ENCODE measurements at regions not wholly inside any gene's neighbourhood (a gene's known extent, or its start where the extent isn't known, plus 50 kb on each side); places are given as distances from the start of the nearest gene placed in this dataset.

DNA sequence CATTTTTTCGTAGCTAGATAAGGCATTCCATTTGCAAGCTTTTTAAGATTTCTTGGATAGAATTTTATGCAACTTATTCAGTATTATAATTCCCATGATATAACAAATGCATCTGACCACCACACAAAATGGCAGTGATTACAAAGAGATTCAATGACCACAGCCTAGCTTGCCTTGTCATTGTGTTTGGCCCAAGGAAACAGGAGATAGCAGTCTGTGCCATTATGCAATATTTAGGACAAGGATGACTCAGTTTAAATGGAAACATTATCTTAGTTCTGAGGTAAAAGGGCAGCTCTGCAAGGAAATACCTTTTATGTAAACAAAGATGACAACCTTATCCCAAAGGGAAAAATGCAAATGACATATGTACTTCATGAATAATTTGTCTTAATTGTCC lies 89.8 kb downstream of the NUDT12 start:
- Histone ChIP-seq H3K27ac (ENCODE audit: low read depth in 2 of 2, low read length in 2 of 2) (no peak overlapping the region), H3K27me3 (ENCODE audit: control insufficient read depth, insufficient read depth, low read length) (no peaks in the 10 kb centered on the region), H3K9me3 (ENCODE audit: control insufficient read depth in 2 of 3, insufficient read depth in 1 of 3, low read length in 3 of 3) (no peaks in the 10 kb centered on the region), H3K4me3 (ENCODE audit: low read length in 3 of 3) (no peak overlapping the region), H3K36me3 (ENCODE audit: control insufficient read depth in 2 of 3, insufficient read depth in 3 of 3, low read length in 3 of 3) (no peaks in the 10 kb centered on the region), H3K4me1 (ENCODE audit: control insufficient read depth in 2 of 3, insufficient read depth in 2 of 3, low read depth in 1 of 3, low read length in 3 of 3) (no peaks in the 10 kb centered on the region), H3K9ac (ENCODE audit: low read length in 3 of 3) (no peak overlapping the region)
- TF ChIP-seq, protein P1, sequence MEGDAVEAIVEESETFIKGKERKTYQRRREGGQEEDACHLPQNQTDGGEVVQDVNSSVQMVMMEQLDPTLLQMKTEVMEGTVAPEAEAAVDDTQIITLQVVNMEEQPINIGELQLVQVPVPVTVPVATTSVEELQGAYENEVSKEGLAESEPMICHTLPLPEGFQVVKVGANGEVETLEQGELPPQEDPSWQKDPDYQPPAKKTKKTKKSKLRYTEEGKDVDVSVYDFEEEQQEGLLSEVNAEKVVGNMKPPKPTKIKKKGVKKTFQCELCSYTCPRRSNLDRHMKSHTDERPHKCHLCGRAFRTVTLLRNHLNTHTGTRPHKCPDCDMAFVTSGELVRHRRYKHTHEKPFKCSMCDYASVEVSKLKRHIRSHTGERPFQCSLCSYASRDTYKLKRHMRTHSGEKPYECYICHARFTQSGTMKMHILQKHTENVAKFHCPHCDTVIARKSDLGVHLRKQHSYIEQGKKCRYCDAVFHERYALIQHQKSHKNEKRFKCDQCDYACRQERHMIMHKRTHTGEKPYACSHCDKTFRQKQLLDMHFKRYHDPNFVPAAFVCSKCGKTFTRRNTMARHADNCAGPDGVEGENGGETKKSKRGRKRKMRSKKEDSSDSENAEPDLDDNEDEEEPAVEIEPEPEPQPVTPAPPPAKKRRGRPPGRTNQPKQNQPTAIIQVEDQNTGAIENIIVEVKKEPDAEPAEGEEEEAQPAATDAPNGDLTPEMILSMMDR (IDR thresholded peaks at IDR 0.05; ENCODE audit: borderline replicate concordance, extremely low read depth, insufficient read depth): no peak
- DNase-seq (no peak), FAIRE-seq (no peak)
- intact Hi-C loops (cut with DNase I): no loop called here

DNA sequence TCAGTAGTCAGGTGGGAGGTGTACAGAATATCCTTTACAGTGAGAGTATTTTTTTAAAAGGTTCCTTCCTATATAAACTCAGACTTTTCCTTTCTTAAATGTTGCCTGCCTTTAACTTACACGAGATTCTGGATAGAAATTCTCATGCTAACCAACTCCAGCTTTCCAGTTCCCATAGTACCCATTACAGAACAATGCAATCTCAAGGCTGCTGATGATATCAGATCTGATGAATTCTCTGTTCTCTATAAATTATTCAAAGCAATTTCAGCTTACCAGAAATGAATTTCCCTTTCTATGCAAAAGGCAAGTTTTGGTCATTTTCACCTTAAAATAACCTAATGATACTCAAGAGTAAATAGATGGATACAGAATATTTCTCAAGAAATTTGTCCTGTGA lies 90.3 kb downstream of the NUDT12 start:
- intact Hi-C loops (cut with DNase I): no loop called here
- Histone ChIP-seq H3K4me3 (ENCODE audit: low read length in 3 of 3) (no peak overlapping the region), H3K4me1 (ENCODE audit: control insufficient read depth in 2 of 3, insufficient read depth in 2 of 3, low read depth in 1 of 3, low read length in 3 of 3) (no peaks in the 10 kb centered on the region), H3K36me3 (ENCODE audit: control insufficient read depth in 2 of 3, insufficient read depth in 3 of 3, low read length in 3 of 3) (no peaks in the 10 kb centered on the region), H3K9me3 (ENCODE audit: control insufficient read depth in 2 of 3, insufficient read depth in 1 of 3, low read length in 3 of 3) (no peaks in the 10 kb centered on the region), H3K27ac (ENCODE audit: low read depth in 2 of 2, low read length in 2 of 2) (no peak overlapping the region), H3K27me3 (ENCODE audit: control insufficient read depth, insufficient read depth, low read length) (no peaks in the 10 kb centered on the region), H3K9ac (ENCODE audit: low read length in 3 of 3) (no peak overlapping the region)
- TF ChIP-seq, protein P1 (IDR thresholded peaks at IDR 0.05; ENCODE audit: borderline replicate concordance, extremely low read depth, insufficient read depth): no peak
- DNase-seq (no peak), FAIRE-seq (no peak)

DNA sequence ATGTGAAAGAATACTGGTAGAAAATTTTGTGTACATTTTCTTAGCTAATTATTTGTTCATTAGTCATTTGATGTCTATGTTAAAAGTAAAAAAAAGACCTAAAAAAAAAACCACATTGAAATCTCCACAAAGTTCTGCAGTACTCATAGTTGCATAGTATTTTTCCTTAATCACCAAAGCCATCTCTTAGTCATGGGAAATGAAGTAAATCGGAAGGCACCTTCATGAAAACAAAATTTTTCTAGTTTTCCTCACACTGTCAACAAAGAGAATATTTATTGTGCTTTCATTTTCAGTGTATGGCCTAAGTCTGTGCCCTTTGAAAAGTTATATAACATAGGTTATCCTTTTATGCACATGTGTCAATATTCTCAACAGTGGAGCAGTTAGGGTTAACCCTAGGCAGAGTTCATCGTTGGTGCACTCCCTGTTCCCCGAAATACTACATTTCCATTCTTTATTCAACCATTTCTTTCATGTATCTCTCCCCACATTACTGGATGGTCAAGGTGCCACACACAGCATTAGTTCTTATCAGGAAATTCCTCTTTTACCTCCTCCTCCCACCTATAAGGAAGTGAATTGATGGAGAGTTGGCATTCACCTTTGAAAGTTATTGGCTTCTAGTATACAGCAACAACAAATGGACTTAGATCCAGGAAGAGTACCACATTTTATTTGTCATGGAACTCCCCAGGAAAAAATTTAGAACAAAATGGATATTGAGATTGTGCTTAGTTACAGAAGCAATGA lies 93.1 kb downstream of the NUDT12 start:
- no peak overlapping the region for H3K4me3 ChIP-seq (ENCODE audit: low read length in 3 of 3)
- no peak for DNase-seq
- no peaks in the 10 kb centered on the region for H3K36me3 ChIP-seq (ENCODE audit: control insufficient read depth in 2 of 3, insufficient read depth in 3 of 3, low read length in 3 of 3)
- H3K9me3 ChIP-seq (ENCODE audit: control insufficient read depth in 2 of 3, insufficient read depth in 1 of 3, low read length in 3 of 3): no peaks in the 10 kb centered on the region
- H3K4me1 ChIP-seq (ENCODE audit: control insufficient read depth in 2 of 3, insufficient read depth in 2 of 3, low read depth in 1 of 3, low read length in 3 of 3): no peaks in the 10 kb centered on the region
- H3K27ac ChIP-seq (ENCODE audit: low read depth in 2 of 2, low read length in 2 of 2): no peak overlapping the region
- intact Hi-C loops (cut with DNase I): no loop called here
- H3K9ac ChIP-seq (ENCODE audit: low read length in 3 of 3): no peak overlapping the region
- H3K27me3 ChIP-seq (ENCODE audit: control insufficient read depth, insufficient read depth, low read length): no peaks in the 10 kb centered on the region
- FAIRE-seq: no peak
- TF ChIP-seq, protein P1 (IDR thresholded peaks at IDR 0.05; ENCODE audit: borderline replicate concordance, extremely low read depth, insufficient read depth): no peak

DNA sequence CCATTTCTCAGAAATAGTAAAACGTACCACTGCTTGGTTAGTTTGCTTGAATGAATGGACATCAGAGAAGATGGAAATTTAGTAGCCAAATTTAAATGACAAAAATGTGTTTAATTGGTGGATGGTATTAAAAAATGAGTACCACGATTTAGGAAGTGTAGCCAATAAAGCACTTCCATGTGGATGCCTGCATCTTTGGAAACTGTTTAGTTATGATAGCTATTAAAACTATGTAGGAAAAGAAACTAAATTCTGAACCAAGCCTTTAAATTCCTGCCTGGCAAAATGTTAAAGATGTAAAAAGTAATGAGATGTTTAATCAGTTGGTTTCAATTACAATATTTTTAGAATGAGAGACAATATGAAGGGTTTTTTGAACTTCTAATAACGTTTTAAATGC lies 94.8 kb downstream of the NUDT12 start:
- no peak overlapping the region for H3K4me3 ChIP-seq (ENCODE audit: low read length in 3 of 3)
- H3K9me3 ChIP-seq (ENCODE audit: control insufficient read depth in 2 of 3, insufficient read depth in 1 of 3, low read length in 3 of 3): no peaks in the 10 kb centered on the region
- no peak overlapping the region for H3K9ac ChIP-seq (ENCODE audit: low read length in 3 of 3)
- DNase-seq (no peak), FAIRE-seq (no peak)
- no peaks in the 10 kb centered on the region for H3K27me3 ChIP-seq (ENCODE audit: control insufficient read depth, insufficient read depth, low read length)
- H3K27ac ChIP-seq (ENCODE audit: low read depth in 2 of 2, low read length in 2 of 2): no peak overlapping the region
- intact Hi-C loops (cut with DNase I): no loop called here
- no peaks in the 10 kb centered on the region for H3K4me1 ChIP-seq (ENCODE audit: control insufficient read depth in 2 of 3, insufficient read depth in 2 of 3, low read depth in 1 of 3, low read length in 3 of 3)
- H3K36me3 ChIP-seq (ENCODE audit: control insufficient read depth in 2 of 3, insufficient read depth in 3 of 3, low read length in 3 of 3): no peaks in the 10 kb centered on the region
- TF ChIP-seq, protein P1 (IDR thresholded peaks at IDR 0.05; ENCODE audit: borderline replicate concordance, extremely low read depth, insufficient read depth): no peak
